Activated naive CD4-positive, alpha-beta T cell treated with Interleukin-2 at 50 U/mL for 16 hours (primary cell): ENCODE measurements at regions not wholly inside any gene's neighbourhood (a gene's known extent, or its start where the extent isn't known, plus 50 kb on each side); places are given as distances from the start of the nearest gene placed in this dataset.

ENCODE experiments used
- DNase-seq: peaks from one replicate; pipeline ENCODE4 v3.0.0-alpha.2; 2020

DNA sequence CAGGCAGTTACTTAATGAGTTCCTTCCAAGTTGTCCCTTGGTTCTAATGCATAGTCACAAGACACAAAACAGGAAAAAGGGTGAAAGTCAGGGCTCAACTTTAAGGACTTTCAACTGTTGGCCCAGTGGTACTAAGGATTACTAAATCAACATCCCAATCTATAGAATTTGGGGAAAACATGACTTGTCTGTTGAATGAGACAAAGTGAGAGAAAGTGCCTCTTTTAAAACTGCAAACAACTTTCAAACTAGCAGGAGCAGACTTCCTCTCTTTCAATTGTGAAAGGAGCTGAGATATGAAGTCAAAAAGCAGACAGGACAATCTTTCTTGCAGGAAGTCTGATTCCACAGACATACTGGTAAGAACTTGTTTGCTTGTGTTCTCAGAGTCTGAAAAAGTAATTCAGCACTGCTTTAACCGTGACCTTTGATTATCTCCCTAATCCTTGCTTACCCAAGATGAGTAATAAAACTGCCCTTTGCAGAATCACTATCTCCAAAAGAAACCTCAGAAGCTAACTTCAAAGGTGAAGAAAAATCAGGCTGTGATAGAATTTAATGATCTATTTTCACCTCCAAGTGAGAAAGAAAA is 960.7 kb upstream of the RAG2 start:
- no peak for DNase-seq

DNA sequence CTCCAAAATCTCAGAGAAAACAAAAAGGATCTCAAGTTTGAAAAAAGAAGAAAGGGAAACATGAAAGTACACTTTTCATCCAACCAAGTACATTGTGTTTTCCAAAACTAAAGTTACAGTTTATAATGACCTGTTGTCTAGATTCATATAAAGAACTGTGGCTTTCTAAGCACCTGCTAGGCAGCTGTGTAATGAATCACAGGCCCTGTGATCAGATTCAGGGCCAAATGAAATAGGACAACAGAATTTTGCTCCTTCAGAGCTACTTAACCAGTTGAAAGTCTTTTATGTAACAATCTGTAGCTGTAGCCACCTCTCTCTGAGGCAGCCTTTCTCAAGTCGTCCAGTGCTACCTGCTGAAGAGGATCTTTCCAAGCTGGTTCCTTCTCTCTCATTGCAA is 960.0 kb upstream of the RAG2 start:
- DNase-seq: no peak

DNA sequence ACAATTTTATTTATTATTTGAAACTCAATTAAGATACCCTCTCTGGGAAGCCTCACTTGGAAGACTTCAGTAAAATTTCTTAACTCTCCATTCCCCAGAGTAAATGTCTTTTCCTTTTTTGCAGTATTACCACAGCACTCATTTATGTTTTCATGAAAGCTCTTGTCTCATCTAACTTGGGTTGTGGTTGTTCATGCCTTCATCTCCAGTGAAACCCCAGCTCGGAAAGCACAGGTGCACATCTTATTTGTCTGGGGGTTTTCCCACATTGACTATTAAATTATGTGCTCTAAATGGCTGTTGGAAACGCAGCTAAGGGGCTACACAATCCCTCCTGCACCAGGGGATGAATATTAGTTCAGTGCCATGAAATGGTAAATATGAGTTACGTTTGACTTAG is 954.2 kb upstream of the RAG2 start:
- DNase-seq: no peak

DNA sequence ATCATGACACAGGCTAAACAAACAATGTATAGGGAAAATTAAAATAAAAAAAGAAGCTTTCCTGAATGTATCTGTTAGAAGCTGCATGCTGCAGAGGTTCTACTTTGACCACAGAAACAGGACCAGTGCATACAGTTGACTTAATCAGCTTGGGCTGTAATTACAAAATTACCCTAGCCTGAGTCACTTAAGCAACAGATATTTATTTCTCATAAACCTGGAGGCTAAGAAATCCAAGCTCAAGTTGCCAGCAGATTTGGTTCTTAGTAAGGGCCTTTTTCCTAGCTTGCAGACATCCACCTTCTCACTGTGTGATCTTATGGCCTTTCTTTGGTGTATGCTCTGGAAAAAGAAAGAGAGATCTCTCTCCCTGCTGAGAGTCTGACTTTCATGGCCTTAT is 946.5 kb upstream of the RAG2 start:
- no peak for DNase-seq

DNA sequence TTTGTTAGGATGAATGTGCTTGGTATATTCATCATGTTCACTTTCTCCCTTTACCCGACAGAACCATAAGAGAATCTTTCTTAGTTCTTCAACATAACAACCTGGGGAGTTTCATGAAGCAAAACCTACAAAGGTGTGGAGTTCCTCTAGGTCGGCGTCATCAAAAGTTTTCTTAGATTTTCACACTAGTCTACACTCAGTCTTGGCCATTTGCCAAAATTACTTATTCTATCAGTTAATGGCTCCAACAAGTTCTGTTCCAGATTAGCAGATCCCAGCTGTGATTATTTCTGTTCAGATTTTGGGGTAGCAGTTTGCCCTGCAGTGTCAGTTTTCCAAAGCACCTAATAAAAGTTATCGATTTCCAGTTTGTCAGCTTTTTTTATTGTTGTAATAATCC is 935.8 kb upstream of the RAG2 start:
- DNase-seq: no peak

DNA sequence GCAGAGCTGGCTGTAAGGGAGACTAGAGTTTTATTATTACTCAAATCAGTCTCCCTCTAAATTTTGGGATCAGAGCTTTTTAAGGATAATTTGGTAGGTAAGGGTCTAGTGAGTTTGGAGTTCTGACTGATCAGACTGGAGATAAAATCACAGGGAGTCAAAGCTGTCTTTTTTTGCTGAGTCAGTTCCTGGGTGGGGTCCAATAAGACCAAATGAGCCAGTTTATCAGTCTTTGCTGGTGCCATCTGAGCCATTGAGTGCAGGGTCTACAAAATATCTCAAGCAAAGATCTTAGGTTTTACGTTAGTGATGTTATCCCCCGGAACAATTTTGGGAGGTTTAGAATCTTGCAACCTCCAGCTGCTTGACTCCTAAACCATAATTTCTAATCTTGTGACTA is 935.1 kb upstream of the RAG2 start:
- no peak for DNase-seq

DNA sequence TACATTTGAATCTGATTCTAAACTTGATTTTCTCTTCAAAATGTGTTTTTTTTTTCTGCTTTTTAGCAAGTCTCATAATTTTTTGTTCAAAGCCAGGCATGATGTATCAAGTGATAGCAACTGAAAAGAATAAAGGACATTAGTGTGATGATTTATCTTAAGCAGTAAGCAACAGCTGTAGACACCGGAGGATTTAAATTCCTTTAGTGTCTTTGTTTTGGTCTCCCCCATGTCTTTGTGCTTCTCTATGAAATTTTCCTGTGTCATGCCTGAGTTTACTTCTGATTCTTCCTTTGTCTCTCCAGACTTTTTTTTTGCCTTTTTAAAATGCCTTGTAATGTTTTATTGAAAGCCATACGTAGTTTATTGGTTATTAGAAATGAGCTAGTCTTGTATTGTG is 934.2 kb upstream of the RAG2 start:
- no peak for DNase-seq

DNA sequence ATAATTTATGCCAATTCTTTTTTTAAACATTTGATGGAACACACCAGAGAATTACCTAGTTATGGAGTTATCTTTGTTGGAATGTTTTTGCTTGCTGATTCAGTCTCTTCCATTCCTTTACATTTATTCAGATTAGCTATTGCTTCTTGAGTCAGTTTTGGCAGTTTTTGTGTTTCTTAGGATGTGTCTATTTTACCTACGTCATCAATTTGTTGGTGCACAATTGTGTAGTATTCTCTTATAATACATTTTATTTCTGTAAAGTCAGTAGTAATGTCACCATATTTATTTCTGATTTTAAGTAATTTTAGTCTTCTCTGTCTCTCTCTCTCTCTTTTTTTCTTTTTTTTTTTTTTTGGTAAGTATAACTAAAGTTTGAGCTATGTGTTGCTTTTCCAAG is 929.5 kb upstream of the RAG2 start:
- no peak for DNase-seq

DNA sequence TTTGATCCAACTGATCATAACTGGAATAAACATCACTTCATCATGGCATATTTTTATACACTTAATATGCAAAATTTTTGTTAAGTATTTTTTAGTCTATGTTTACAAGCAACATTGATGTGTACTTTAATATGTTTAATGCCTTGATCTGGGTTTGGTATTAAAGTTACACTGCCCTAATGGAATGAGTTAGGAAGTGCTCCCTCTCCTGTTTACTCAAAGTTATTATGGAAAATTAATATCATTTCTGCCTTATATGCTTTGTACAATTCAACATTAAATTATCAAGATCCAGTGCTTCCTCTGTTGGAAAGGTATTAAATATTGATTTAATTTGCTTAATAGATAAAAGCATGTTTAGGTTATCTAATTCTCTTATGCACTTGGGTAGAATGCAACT is 927.3 kb upstream of the RAG2 start:
- no peak for DNase-seq

DNA sequence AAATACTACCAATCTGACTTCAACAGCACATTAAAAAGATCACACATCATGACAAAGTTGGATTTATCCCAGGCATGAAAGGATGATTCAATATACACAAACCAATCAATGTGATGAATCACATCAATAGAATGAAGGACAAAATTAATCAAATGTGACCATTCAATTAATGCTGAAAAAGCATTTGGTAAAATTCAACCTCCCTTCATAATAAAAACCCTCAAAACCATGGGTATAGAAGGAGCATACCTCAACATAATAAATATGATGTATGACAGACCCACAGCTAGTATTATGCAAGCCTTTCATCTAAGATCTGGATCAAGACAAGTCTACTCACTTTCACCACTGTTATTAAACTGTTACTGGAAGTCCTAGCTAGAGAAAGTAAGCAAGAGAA is 921.7 kb upstream of the RAG2 start:
- DNase-seq: no peak

DNA sequence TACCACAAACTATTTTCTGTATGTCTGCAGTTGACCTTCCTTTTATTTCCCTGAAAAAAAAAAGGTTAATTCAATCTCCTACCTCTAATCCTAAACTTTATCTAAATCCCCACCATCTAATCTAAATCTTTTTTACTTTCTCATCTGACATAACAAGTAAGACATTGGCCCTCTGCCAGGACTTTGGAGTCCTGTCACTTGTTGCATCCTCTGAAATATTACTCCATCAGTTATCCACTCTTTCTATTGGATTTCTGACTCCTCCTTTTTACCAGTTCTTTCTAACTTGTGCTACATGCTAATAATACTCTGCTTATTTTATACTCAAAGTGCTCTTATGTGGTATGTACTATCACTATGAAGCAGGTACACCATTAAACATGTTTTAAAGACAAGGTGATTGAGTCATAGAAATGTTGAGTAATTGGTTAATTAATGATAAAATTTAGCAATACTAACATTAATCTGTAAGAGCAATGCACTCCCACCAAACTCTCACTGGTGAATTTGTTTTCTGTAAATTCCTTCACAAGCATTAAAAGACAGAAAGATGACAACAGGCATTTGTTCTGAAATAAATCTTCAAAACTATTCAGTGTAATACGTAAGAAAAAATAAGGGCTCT is 914.2 kb upstream of the RAG2 start:
- DNase-seq: no peak

DNA sequence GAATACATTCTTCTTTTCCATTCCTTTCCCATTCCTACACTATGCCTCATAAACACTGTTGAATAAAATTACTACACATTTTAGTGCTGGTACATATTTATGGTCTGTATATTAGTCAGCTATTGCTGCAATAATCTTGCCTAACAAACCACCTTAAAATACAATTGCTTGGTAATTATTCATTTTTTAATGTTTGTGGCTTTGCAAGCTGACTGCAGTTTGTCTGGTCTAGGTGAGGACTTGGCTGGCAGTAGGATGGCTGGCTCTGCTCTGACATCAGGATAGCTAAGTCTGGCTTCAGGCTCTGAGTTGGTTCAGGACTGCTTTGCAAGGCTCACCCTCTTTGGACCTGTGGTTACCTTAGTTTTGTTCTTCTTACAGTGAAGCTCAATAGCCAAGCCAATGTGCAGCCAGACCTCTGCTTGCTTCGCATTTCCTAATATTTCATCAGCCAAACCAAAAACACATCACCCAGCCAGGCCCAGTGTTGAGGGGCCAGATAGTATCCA is 913.4 kb upstream of the RAG2 start:
- DNase-seq: no peak

DNA sequence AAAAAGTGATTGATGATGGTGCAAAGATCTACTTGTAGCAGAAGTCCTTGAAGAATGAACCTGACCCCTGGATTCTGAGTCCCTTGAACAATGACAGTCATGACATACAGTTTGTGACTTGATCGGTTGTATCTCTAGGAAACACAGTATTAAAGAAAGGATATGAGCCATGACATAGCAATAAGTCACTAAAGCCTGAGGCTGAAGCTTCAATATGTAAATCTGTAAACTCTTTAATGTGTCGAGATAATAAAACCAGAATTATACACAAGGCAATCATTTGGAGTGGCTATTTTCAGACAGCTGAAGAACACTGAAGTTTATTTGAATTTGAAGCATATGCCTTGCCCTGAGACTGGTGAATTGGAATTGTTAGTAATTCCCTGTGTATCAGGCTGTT is 911.5 kb upstream of the RAG2 start:
- no peak for DNase-seq

DNA sequence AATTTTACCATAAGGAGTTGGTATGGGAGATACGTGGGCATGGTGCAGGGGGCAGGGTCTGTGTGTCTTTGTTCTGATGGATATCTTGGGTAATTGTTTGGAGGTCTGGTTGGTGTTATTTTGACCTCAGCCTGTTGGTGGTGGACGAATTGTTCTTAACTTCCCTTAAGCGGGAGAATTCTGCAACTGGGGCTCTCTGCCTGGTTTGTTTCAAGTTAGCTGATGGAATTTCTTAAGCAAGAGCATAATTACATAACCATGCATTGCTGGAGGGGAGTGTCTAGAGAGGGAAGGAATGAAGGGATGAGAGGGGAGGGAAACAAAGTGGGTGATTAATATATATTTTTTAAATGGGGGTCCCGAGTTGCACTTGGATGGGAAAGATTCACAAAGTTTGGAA is 908.5 kb upstream of the RAG2 start:
- no peak for DNase-seq

DNA sequence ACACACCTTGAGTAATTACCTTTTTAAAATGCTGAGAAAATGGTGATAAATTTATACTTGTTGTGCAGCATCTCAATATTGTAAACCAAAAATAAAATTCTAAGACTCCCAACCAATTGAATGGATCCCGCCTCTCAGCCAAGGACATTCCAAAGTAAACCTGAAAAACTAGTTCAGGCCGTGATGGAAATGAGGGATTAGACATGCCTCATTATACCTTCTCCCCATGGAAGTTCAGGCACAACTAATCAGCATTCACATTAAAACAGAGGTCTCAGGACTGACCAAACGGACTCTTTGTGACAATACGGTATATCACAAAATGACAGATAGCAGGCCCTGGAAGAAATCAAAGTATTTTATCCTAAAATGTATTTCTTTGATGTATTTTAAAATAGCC is 907.4 kb upstream of the RAG2 start:
- no peak for DNase-seq

DNA sequence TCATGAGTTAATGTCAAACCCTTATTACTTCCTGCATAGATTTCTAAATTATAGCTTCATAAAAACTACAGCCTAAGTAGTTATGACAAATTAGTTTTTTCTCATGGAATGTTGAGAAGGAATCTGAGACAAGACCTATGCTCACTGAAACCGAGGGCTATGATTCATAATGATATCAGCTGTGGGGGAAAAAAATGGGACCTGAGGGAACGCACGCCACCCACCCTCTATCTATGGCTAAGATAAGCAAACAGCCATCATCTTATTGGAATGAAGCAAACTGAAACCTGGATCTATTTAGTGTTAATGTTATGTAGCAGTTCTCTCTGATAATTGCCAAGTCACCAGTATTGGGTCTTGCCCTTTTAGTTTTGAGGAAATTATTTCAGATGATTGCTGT is 906.9 kb upstream of the RAG2 start:
- DNase-seq: no peak

DNA sequence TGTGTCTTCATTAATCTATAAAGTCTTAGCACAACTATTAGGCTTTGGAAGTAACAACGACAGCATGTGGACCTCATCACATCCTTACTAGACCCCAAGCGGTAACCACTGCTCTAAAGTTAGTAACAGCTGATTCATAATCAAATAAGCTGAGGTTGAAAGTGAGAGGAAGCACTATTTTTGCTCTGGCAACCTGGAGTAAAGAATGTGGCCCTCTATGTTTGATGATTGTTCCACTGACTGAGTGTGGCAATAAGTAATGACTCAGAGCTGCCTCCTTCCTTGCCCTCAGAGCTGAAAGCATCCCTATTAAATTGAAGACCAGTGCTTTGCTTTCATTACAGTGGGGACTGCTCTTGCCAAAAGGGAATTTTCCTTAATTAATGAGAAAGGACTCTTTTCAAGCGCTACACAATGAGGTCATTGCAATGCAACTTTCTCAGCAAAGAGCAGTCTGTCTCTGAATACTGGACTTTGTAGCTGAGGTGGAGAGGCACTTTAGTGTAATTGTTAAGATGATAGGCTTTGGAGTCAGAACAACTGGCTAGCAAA is 906.1 kb upstream of the RAG2 start:
- DNase-seq: no peak

DNA sequence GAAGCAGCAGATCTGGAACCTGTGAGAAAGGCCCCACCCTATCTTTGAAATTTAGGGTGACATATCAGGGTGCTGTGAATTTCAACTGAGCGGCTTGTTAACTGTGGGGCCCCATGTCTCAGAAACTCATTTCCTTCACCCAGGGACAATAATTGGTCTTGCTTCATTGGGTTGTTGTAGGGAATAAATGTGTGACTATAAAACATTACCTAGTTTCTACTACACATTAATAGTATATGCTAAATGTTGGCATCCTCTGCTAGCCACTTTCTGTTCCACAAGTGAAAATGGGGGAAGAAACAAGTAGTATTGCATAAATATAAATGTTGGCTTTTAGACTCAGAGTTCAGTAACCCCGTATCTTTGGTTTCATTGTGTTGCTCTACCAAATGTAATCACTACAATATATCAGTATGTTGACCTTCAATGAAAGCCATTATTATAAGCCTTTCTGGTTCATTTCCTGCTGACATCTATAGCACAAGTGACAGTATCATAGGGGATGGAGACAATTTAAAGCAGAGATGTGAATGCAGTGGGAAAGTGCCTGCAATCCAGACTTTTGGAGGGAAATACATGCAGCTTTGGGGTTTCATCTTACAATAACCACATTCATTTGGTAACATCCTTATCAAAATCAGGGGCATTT is 905.5 kb upstream of the RAG2 start:
- no peak for DNase-seq

DNA sequence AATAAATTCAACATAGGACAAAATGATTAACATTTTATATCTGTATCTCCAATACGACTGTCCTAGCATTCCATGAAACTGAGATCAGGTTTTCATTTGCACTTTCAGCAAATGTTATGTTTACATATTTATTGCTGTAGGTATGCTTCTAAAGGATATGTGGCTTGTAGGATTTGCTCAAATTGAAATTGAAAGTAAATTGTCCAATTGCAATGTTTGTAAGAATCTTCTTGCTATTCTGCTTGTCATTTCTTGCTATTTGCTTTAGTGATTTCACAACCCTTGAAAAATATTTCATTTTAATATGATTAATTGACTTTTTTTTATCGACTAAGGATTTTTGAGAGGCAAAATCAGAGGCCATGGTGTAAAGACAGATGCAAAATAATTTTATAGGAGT is 904.2 kb upstream of the RAG2 start:
- no peak for DNase-seq

DNA sequence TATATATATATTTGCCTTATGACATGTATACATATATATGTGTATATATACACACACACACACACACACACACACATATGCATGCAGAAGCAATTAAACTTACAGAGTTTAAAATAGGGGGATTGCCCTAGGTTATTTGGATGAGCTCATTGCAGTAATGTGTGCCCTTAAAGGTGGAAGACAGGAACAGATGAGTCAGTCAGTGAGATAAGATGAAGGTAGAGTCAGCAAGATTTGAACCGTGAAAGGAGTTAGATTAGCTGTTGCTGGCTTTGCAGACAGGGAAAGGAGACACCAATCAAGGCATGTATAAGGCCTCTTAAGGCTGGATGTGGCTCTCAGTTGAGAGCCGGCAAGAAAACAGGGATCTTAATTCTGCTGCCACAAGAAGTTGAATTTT is 902.4 kb upstream of the RAG2 start:
- no peak for DNase-seq

DNA sequence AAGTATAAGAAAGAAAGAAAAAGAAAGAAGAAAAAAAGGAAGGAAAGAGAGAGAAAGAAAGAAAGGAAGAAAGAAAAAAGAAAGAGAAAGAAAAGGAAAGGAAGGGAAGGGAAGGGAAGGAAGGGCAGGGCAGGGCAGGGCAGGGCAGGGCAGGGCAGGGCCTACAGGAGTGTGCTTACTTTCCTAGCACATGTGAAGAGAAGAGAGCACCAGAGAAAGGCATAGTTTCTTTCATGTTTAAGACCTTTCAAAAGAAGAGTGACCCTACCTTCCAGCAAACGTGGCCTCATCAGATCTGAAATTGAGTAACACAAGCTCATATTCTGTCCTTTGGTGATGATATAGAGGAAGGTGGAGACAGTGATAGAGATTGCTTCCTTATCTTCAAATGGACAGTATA is 899.3 kb upstream of the RAG2 start:
- DNase-seq: no peak

DNA sequence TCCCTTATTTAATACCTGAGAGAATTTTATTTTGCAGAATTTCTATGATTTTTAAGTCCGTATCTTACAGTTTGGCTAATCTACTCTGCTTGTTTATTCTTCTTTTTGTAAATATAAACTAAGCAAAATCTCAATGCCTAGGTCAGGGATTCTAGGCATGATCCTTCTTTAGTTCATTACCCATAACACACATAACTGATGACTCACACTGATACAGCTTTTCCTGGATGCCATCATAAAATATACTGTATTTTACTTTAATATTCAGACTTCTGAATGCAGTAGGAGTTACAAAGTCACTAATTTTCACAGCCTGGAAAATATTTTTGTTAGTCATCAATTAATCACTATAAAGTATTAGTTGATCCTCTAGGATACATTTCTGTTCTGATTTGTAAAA is 898.2 kb upstream of the RAG2 start:
- DNase-seq: no peak

DNA sequence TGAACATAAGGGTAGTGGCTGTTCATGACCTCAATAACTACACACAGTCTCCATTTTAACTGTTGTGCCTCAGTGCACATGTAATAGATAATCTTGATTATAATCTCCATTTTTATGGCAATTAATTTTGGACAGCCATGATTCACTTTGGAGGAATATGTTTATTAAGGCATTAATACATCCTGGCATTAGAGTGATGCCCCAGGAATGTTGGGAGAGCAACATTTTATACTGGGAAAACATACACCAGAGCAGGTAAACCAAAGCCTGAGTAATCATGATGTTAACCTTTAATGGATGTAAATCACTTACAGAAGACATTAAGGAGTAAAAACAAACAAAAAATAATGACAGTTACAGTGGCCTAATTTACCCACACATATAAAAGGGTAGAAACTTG is 886.3 kb upstream of the RAG2 start:
- DNase-seq: no peak

DNA sequence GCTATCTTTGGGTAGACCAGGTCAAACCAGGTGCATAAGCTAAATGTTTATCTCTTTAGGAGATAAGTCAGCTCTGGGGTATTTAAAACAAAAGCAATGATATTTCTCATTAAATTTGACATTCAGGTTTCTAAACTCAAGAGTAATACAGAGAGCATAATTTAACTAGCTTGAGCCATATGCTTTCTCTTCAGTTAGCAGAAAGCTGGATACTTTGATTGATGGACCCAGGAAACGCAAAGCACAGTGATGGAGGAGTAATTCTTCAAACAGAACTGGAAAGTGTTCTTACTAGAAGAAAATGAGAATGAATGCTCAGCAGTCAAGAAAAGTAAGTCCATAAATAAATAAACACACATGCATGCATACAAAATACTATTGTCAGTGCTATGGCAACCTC is 885.7 kb upstream of the RAG2 start:
- DNase-seq: no peak

DNA sequence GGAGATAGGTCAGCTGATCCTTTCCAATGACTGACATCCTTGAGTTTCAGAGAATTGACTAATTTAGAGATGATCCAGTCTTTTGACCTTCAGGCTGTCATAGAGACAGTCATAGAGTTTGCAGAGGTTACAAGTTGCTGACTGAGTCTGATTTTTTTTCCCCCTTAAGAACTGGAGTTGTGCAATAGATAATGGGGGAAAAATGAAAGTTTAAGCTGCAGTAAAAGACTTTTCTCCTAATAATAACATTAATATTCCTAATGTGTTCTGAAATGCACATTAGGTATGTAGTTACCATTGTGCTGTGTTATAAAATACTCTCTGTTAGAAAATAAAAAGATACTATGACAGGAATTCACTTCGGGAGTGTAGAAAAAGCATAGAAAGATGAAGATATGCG is 876.9 kb upstream of the RAG2 start:
- no peak for DNase-seq
